ENCODE measurements at regions not wholly inside any gene's neighbourhood (a gene's known extent, or its start where the extent isn't known, plus 50 kb on each side); places are given as distances from the start of the nearest gene placed in this dataset.

DNA sequence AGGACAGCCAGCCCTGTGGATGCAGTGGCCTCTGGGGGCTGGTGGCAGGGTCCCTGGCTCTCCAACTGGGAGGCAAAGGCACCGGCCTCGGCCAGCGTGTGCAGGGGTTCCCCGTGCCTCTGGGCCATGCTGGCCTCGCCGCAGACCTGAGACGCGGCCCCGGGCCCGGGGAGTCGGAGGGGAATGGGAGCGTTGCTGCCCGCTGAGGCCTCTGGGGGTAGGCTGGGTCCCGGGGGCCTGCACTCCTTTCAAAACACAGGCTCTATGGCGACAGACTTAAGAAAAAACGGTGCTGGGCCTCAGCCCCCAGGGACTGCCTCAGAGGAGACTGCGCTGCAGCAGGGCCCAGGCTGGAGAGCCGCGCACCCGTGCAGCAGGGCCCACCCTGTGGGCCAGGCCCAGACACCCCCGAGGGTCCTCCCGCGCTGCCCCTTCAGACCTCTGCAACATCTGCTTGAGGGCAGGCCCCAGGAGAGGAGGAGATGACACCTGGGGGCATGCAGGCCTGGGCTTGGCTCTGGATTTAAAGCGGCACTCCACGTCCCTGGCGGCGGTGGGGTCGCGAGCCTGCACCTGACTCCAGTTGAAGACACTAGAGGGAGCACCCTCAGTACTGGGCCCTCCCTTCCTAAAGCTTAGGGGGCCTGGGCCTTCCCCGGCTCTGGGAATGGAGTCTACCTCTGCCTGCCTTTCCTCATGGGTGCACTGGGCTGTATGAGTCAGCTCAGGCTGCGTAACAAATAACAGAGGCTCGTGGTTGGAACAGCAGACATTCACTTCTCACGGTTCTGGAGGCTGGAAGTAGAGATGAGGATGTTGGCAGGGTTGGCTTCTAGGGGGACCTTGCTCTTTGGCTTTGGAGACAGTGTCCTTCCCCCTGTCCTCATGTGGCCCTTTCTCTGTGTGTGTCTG, 117.4 kb upstream of the RPS6KA2 start:
- Histone ChIP-seq H3K27me3 (peaks cover 0 to 3% of the 10 kb centered on the region in 2 donors), H3K4me1 (no peaks in the 10 kb centered on the region), H3K4me3 (no peak overlapping the region), H3K27ac (no peak overlapping the region), H3K36me3 (no peaks in the 10 kb centered on the region), H3K9me3 (no peaks in the 10 kb centered on the region)
- no peak for DNase-seq
- intact Hi-C loops (cut with DNase I; ENCODE audit: low total_unique reads): no loop called here
- TF ChIP-seq, protein P1, sequence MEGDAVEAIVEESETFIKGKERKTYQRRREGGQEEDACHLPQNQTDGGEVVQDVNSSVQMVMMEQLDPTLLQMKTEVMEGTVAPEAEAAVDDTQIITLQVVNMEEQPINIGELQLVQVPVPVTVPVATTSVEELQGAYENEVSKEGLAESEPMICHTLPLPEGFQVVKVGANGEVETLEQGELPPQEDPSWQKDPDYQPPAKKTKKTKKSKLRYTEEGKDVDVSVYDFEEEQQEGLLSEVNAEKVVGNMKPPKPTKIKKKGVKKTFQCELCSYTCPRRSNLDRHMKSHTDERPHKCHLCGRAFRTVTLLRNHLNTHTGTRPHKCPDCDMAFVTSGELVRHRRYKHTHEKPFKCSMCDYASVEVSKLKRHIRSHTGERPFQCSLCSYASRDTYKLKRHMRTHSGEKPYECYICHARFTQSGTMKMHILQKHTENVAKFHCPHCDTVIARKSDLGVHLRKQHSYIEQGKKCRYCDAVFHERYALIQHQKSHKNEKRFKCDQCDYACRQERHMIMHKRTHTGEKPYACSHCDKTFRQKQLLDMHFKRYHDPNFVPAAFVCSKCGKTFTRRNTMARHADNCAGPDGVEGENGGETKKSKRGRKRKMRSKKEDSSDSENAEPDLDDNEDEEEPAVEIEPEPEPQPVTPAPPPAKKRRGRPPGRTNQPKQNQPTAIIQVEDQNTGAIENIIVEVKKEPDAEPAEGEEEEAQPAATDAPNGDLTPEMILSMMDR (IDR thresholded peaks at IDR 0.05): no peak

DNA sequence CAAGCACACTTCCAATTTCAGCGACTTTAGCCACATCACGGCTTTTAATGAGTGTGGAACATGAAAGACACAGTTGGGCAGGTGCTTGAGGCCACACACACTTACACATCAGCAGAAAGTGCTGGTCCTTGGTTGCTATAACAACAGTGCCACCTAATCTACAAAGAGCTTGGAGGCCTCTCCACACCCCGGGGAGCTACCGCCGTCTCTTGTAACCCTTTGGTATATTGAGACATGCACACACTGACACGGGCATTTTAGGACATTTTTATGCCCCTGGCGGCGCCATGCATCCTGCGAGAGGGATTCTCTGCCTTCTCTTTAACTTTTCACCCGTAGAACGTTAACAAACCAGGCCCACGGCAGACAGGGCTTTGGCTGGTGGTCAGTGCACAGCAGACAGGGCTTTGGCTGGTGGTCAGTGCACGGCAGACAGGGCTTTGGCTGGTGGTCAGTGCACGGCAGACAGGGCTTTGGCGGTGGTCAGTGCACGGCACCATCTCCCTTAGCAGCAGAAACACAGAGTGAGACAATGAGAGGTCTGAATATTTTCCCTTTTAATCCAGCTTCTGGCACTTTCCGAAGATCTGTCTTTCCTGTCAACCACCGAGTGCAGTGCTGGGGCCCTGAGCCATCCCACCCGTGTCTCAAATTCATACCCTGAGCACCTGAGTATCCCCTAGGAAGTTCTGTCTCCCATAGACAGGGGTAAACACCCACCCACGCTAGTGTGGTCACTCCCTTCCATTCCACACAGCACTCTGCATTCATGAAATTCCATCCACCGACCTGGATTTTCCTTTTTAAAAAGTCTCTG, 116.6 kb upstream of the RPS6KA2 start:
- H3K9me3 ChIP-seq: no peaks in the 10 kb centered on the region
- no peaks in the 10 kb centered on the region for H3K4me1 ChIP-seq
- TF ChIP-seq, protein P1 (IDR thresholded peaks at IDR 0.05): no peak
- H3K4me3 ChIP-seq: no peak overlapping the region
- peaks cover 0 to 3% of the 10 kb centered on the region in 2 donors for H3K27me3 ChIP-seq
- DNase-seq: no peak
- H3K36me3 ChIP-seq: no peaks in the 10 kb centered on the region
- H3K27ac ChIP-seq: no peak overlapping the region
- intact Hi-C loops (cut with DNase I; ENCODE audit: low total_unique reads): no loop called here

DNA sequence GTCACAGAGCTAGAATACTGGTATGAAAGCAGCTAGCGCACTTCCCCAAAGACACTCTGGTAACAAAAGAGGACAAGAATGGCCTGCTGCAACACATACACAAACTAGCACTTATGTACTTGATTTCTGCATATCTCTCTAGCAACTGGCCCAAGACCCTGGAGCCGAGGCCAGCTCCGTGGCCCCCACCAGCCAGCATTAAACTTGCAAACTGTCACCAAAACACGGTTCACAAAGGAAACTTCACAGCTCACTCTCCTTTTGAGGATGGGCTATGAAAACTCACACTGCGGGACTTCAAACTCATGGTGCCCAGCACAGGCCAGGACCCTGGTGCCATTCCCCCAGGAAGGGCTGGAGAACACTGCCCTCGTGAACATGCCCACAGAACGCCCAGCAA, 115.9 kb upstream of the RPS6KA2 start:
- intact Hi-C loops (cut with DNase I; ENCODE audit: low total_unique reads): no loop called here
- Histone ChIP-seq H3K4me1 (no peaks in the 10 kb centered on the region), H3K9me3 (no peaks in the 10 kb centered on the region), H3K27me3 (peaks cover 0 to 3% of the 10 kb centered on the region in 2 donors), H3K27ac (no peak overlapping the region), H3K36me3 (no peaks in the 10 kb centered on the region), H3K4me3 (no peak overlapping the region)
- TF ChIP-seq, protein P1 (IDR thresholded peaks at IDR 0.05): no peak
- DNase-seq: no peak

DNA sequence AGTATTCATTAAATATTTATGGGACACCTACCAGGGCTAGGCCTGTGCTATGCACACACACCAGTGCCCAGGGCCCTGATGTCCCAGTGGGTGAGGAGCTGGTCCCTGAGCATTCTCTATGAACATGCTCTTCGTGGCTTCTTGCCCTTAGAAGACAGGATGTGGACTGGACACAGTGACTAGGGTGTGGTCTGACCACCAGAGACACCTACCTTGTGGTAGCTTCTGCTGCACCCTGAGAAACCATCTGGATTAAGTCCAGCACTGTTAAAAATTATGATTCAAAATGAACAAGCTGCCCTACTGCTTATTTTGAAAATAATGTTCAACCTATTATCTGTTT, 112.9 kb upstream of the RPS6KA2 start:
- Histone ChIP-seq H3K27ac (no peak overlapping the region), H3K27me3 (no peaks in the 10 kb centered on the region), H3K36me3 (no peaks in the 10 kb centered on the region), H3K4me3 (no peak overlapping the region), H3K4me1 (no peaks in the 10 kb centered on the region), H3K9me3 (no peaks in the 10 kb centered on the region)
- intact Hi-C loops (cut with DNase I; ENCODE audit: low total_unique reads): no loop called here
- DNase-seq: no peak
- TF ChIP-seq, protein P1 (IDR thresholded peaks at IDR 0.05): no peak

DNA sequence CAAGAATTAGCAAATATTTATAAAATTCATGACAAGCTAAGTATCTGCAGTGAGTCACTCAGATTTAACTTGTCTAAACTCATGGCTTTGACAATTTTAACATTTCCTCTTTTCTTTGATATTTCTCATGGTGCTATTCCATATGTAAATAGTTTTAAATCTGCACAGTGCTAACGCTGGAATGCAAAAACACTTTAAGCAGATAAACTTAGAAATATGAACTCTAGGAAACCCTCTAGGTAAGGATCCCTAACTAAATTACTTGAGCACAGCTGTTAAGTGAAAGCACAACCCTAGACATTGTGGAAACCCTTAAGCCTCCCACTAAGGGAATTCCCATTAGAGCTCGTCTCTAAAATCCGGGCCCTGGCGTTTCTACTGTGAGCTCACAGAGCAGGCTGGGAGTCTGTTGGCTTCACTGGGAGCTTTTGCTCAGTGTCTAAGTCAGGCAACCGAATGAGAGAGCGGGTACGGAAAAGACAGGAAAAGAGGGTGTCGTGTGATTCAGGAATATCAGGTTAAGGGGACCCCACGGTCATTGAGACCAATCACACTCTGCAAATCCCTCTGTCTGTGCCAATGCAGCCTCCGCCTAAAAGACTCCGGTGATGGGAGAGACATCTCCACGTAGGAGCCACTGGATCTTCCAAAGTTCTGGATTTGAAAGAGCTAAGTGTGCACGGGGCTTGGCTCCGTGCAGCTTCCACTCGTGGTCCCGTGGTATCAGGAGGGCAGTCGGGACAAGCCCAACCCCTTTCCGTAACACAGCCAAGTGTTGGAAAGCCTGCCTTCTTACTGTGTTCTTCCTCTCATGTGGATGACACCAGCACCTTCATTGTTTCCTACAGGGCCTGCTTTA, 112.3 kb upstream of the RPS6KA2 start:
- Histone ChIP-seq H3K27me3 (no peaks in the 10 kb centered on the region), H3K36me3 (no peaks in the 10 kb centered on the region), H3K4me1 (no peaks in the 10 kb centered on the region), H3K4me3 (no peak overlapping the region), H3K27ac (no peak overlapping the region), H3K9me3 (no peaks in the 10 kb centered on the region)
- no peak for DNase-seq
- TF ChIP-seq, protein P1 (IDR thresholded peaks at IDR 0.05): no peak
- intact Hi-C loops (cut with DNase I; ENCODE audit: low total_unique reads): no loop called here
